HUES48 (cell line): ENCODE measurements at regions not wholly inside any gene's neighbourhood (a gene's known extent, or its start where the extent isn't known, plus 50 kb on each side); places are given as distances from the start of the nearest gene placed in this dataset.

Source experiments
- H3K27ac ChIP-seq: one replicate; pipeline ENCODE4 v1.7.0; 2013; ENCODE audit warnings: low read depth, low read length, inconsistent platforms
- H3K27me3 ChIP-seq: 2 replicates; pipeline ENCODE4 v1.6.1; 2013; ENCODE audit warnings: mild to moderate bottlenecking, low read length; ENCODE audit not compliant: control insufficient read depth, insufficient read depth
- H3K36me3 ChIP-seq: 2 replicates; pipeline ENCODE4 v1.6.1; 2013; ENCODE audit warnings: low read length; ENCODE audit not compliant: control insufficient read depth, insufficient read depth
- H3K4me1 ChIP-seq: 2 replicates; pipeline ENCODE4 v1.6.1; 2013; ENCODE audit warnings: mild to moderate bottlenecking, low read length; ENCODE audit not compliant: control insufficient read depth, insufficient read depth
- H3K4me3 ChIP-seq: 2 replicates; pipeline ENCODE4 v1.5.1; 2013; ENCODE audit warnings: mild to moderate bottlenecking, low read depth, low read length
- H3K9ac ChIP-seq: 2 replicates; pipeline ENCODE4 v1.6.1; 2013; ENCODE audit warnings: mild to moderate bottlenecking, low read depth, low read length, moderate library complexity
- H3K9me3 ChIP-seq: 2 replicates; pipeline ENCODE4 v1.6.1; 2013; ENCODE audit warnings: low read length; ENCODE audit not compliant: control insufficient read depth, insufficient read depth

GRCh38 chr7:95687759-95688343, 84.5 kb upstream of the DYNC1I1 start:
- Histone ChIP-seq H3K27me3 (no peaks in the 10 kb centered on the region), H3K36me3 (no peaks in the 10 kb centered on the region), H3K9ac (no peak overlapping the region), H3K9me3 (no peaks in the 10 kb centered on the region), H3K27ac (no peak overlapping the region), H3K4me1 (no peaks in the 10 kb centered on the region), H3K4me3 (no peak overlapping the region)

- H3K27ac ChIP-seq, result no peak overlapping the region
These were observed 86.2 kb upstream of the DYNC1I1 start for GRCh38 chr7:95686109-95686508.

GRCh38 chr7:95684505-95684904, 87.8 kb upstream of the DYNC1I1 start:
- Histone ChIP-seq H3K27ac (no peak overlapping the region), H3K4me3 (no peak overlapping the region), H3K4me1 (no peaks in the 10 kb centered on the region)

More at GRCh38 chr7:95686109-95686508, 86.2 kb upstream of the DYNC1I1 start:
- H3K36me3 ChIP-seq, result no peaks in the 10 kb centered on the region
- H3K9ac ChIP-seq, result no peak overlapping the region
- H3K4me3 ChIP-seq, result no peak overlapping the region
- no peaks in the 10 kb centered on the region for H3K27me3 ChIP-seq
- no peaks in the 10 kb centered on the region for H3K4me1 ChIP-seq
- H3K9me3 ChIP-seq, result no peaks in the 10 kb centered on the region

GRCh38 chr7:95684037-95684436, 87.7 kb upstream of the PDK4 start:
- Histone ChIP-seq H3K9me3 (no peaks in the 10 kb centered on the region), H3K4me3 (no peak overlapping the region), H3K4me1 (no peaks in the 10 kb centered on the region), H3K27me3 (no peaks in the 10 kb centered on the region), H3K9ac (no peak overlapping the region), H3K27ac (no peak overlapping the region), H3K36me3 (no peaks in the 10 kb centered on the region)

More at GRCh38 chr7:95684505-95684904, 87.8 kb upstream of the DYNC1I1 start:
- no peak overlapping the region for H3K9ac ChIP-seq
- H3K27me3 ChIP-seq, result no peaks in the 10 kb centered on the region
- no peaks in the 10 kb centered on the region for H3K9me3 ChIP-seq
- H3K36me3 ChIP-seq, result no peaks in the 10 kb centered on the region

- H3K4me3 ChIP-seq, result no peak overlapping the region
- no peaks in the 10 kb centered on the region for H3K4me1 ChIP-seq
- H3K36me3 ChIP-seq, result no peaks in the 10 kb centered on the region
- H3K27me3 ChIP-seq, result no peaks in the 10 kb centered on the region
- no peak overlapping the region for H3K27ac ChIP-seq
- H3K9ac ChIP-seq, result no peak overlapping the region
- no peaks in the 10 kb centered on the region for H3K9me3 ChIP-seq
These were observed 86.6 kb upstream of the PDK4 start for GRCh38 chr7:95682913-95683312.

GRCh38 chr7:95676691-95677090, 80.4 kb upstream of the PDK4 start:
- Histone ChIP-seq H3K27me3 (no peaks in the 10 kb centered on the region), H3K9ac (no peak overlapping the region), H3K36me3 (no peaks in the 10 kb centered on the region), H3K9me3 (no peaks in the 10 kb centered on the region), H3K4me3 (no peak overlapping the region), H3K4me1 (no peaks in the 10 kb centered on the region), H3K27ac (no peak overlapping the region)

GRCh38 chr7:95675632-95676031, 79.3 kb upstream of the PDK4 start:
- Histone ChIP-seq H3K27ac (no peak overlapping the region), H3K4me1 (no peaks in the 10 kb centered on the region), H3K36me3 (no peaks in the 10 kb centered on the region), H3K9me3 (no peaks in the 10 kb centered on the region), H3K4me3 (no peak overlapping the region), H3K27me3 (no peaks in the 10 kb centered on the region), H3K9ac (no peak overlapping the region)

- H3K36me3 ChIP-seq, result no peaks in the 10 kb centered on the region
- no peaks in the 10 kb centered on the region for H3K27me3 ChIP-seq
- no peaks in the 10 kb centered on the region for H3K9me3 ChIP-seq
- H3K27ac ChIP-seq, result no peak overlapping the region
- no peak overlapping the region for H3K4me3 ChIP-seq
- no peak overlapping the region for H3K9ac ChIP-seq
- H3K4me1 ChIP-seq, result no peaks in the 10 kb centered on the region
These were observed 78.7 kb upstream of the PDK4 start for GRCh38 chr7:95675016-95675415.

- Histone ChIP-seq H3K36me3 (no peaks in the 10 kb centered on the region), H3K27ac (no peak overlapping the region), H3K27me3 (no peaks in the 10 kb centered on the region), H3K9me3 (no peaks in the 10 kb centered on the region), H3K4me3 (no peak overlapping the region), H3K9ac (no peak overlapping the region), H3K4me1 (no peaks in the 10 kb centered on the region)
These were observed 77.8 kb upstream of the PDK4 start for GRCh38 chr7:95674101-95674500.

GRCh38 chr7:95672434-95672833, 76.1 kb upstream of the PDK4 start:
- H3K36me3 ChIP-seq, result no peaks in the 10 kb centered on the region
- H3K4me1 ChIP-seq, result no peaks in the 10 kb centered on the region
- H3K9me3 ChIP-seq, result no peaks in the 10 kb centered on the region
- no peak overlapping the region for H3K4me3 ChIP-seq
- H3K9ac ChIP-seq, result no peak overlapping the region
- H3K27ac ChIP-seq, result no peak overlapping the region
- H3K27me3 ChIP-seq, result no peaks in the 10 kb centered on the region

GRCh38 chr7:95669513-95669912, 73.2 kb upstream of the PDK4 start:
- H3K9me3 ChIP-seq, result no peaks in the 10 kb centered on the region
- H3K36me3 ChIP-seq, result no peaks in the 10 kb centered on the region
- no peak overlapping the region for H3K4me3 ChIP-seq
- no peaks in the 10 kb centered on the region for H3K4me1 ChIP-seq
- no peak overlapping the region for H3K9ac ChIP-seq
- H3K27me3 ChIP-seq, result no peaks in the 10 kb centered on the region
- no peak overlapping the region for H3K27ac ChIP-seq
